MM.1S (cell line): ENCODE measurements at regions not wholly inside any gene's neighbourhood (a gene's known extent, or its start where the extent isn't known, plus 50 kb on each side); places are given as distances from the start of the nearest gene placed in this dataset.

Experiments used
- DNase-seq: peaks from one replicate; pipeline ENCODE4 v3.0.0-alpha.2; 2015
- H2AFZ ChIP-seq: fragments of 300-600 bp; sonication (generic); 2 replicates; pipeline ENCODE4 v1.6.0; 2016; ENCODE audit warnings: antibody characterized with exemption, low read length
- H3F3A ChIP-seq: fragments of 300-600 bp; sonication (generic); 2 replicates; pipeline ENCODE4 v1.6.1; 2016; ENCODE audit warnings: mild to moderate bottlenecking, antibody characterized with exemption, low read length, moderate library complexity, mixed read lengths; ENCODE audit not compliant: insufficient read depth
- H3K27ac ChIP-seq: fragments of 300-600 bp; sonication (generic); 2 replicates; pipeline ENCODE4 v1.5.1; 2016; ENCODE audit warnings: mild to moderate bottlenecking, low read length
- H3K27me3 ChIP-seq: fragments of 300-600 bp; sonication (generic); replicated peaks from 2 replicates; pipeline ENCODE4 v1.6.0; 2016; ENCODE audit warnings: low read length; ENCODE audit not compliant: insufficient read depth
- H3K36me3 ChIP-seq: fragments of 300-600 bp; sonication (generic); replicated peaks from 2 replicates; pipeline ENCODE4 v1.6.1; 2016; ENCODE audit warnings: mild to moderate bottlenecking, low read length, mixed read lengths; ENCODE audit not compliant: insufficient read depth
- H3K4me1 ChIP-seq: fragments of 300-600 bp; sonication (generic); 2 replicates; pipeline ENCODE4 v1.6.1; 2016; ENCODE audit warnings: low read length, mixed read lengths
- H3K4me2 ChIP-seq: fragments of 300-600 bp; sonication (generic); 2 replicates; pipeline ENCODE4 v1.6.0; 2016; ENCODE audit warnings: low read depth, low read length
- H3K4me3 ChIP-seq: fragments of 300-600 bp; sonication (generic); 2 replicates; pipeline ENCODE4 v1.5.1; 2016; ENCODE audit warnings: low read length, mixed read lengths
- H3K79me2 ChIP-seq: fragments of 300-600 bp; sonication (generic); 2 replicates; pipeline ENCODE4 v1.6.1; 2016; ENCODE audit warnings: mixed run types, low read length, mixed read lengths
- H3K9ac ChIP-seq: fragments of 300-600 bp; sonication (generic); 2 replicates; pipeline ENCODE4 v1.6.1; 2016; ENCODE audit warnings: low read length, mixed read lengths
- H3K9me2 ChIP-seq: fragments of 300-600 bp; sonication (generic); replicated peaks from 2 replicates; pipeline ENCODE4 v1.6.1; 2016; ENCODE audit warnings: mild to moderate bottlenecking, low read length, mixed read lengths; ENCODE audit not compliant: insufficient read depth
- H3K9me3 ChIP-seq: fragments of 300-600 bp; sonication (generic); replicated peaks from 2 replicates; pipeline ENCODE4 v1.6.1; 2016; ENCODE audit warnings: mild to moderate bottlenecking, low read length, mixed read lengths; ENCODE audit not compliant: insufficient read depth
- H4K20me1 ChIP-seq: fragments of 300-600 bp; sonication (generic); 2 replicates; pipeline ENCODE4 v1.6.1; 2016; ENCODE audit warnings: mild to moderate bottlenecking, low read length, moderate library complexity, mixed read lengths; ENCODE audit not compliant: insufficient read depth
- EZH2 ChIP-seq: fragments of 300-600 bp; sonication (generic); optimal IDR thresholded peaks from 2 replicates; pipeline ENCODE3; 2017; ENCODE audit warnings: low read depth, mild to moderate bottlenecking, antibody characterized with exemption, low read length, mixed read lengths
- EZH2phosphoT487 ChIP-seq: fragments of 300-600 bp; sonication (generic); IDR thresholded peaks from 2 replicates; pipeline ENCODE4 v1.6.1; 2018; ENCODE audit warnings: antibody characterized with exemption, low read length
- TF ChIP-seq, protein P1 (sequence below): fragments of 300-600 bp; sonication (generic); IDR thresholded peaks from 2 replicates; pipeline ENCODE4 v1.5.1; 2016; ENCODE audit warnings: antibody characterized with exemption, low read length, mixed read lengths

DNA sequence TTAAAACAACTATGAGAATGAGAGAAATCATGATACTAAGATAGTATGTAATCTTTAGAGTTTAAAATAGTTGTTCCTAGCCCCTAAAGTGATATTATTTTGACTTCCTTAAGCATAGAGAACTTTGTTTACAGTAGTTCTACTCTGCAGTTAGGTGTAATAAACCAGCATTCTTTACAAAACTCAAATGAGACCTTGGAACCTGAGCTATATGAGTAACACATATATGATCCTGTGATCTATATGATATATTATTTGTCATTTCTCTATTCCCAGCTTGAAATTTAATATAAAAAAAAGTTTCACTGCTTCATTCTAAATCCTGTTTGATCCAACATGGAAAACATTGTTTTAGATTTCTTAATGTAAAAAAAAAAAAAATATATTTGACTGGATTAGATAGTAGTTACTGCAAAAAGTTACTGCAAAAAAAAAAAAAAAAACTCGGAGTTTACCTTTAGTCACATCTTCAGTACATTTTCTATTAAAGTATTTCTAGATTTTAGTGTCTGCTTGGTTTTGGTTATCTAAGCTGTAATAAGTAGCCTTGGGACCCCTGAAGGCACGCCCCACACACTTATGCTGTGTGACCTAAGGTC is 463.8 kb downstream of the USP25 start:
- no peaks in the 10 kb centered on the region for H3K27me3 ChIP-seq
- H4K20me1 ChIP-seq, result no peaks in the 10 kb centered on the region
- H3K9me3 ChIP-seq, result no peaks in the 10 kb centered on the region
- peak; percentile 12 for DNase-seq
- H3K9me2 ChIP-seq, result no peaks in the 10 kb centered on the region
- peak overlapping the region; percentile 68 for H2AFZ ChIP-seq
- peaks cover 6% of the 10 kb centered on the region; the same call in 1 of the 2 replicates for H3F3A ChIP-seq
- peaks cover 5% of the 10 kb centered on the region; the same call in 1 of the 2 replicates for H3K4me1 ChIP-seq
- H3K79me2 ChIP-seq, result peaks cover 7% of the 10 kb centered on the region; the same call in 1 of the 2 replicates
- peak overlapping the region; percentile 66 for H3K4me3 ChIP-seq
- no peaks in the 10 kb centered on the region for H3K36me3 ChIP-seq
- H3K4me2 ChIP-seq, result peak overlapping the region; percentile 49
- TF ChIP-seq, protein P1, sequence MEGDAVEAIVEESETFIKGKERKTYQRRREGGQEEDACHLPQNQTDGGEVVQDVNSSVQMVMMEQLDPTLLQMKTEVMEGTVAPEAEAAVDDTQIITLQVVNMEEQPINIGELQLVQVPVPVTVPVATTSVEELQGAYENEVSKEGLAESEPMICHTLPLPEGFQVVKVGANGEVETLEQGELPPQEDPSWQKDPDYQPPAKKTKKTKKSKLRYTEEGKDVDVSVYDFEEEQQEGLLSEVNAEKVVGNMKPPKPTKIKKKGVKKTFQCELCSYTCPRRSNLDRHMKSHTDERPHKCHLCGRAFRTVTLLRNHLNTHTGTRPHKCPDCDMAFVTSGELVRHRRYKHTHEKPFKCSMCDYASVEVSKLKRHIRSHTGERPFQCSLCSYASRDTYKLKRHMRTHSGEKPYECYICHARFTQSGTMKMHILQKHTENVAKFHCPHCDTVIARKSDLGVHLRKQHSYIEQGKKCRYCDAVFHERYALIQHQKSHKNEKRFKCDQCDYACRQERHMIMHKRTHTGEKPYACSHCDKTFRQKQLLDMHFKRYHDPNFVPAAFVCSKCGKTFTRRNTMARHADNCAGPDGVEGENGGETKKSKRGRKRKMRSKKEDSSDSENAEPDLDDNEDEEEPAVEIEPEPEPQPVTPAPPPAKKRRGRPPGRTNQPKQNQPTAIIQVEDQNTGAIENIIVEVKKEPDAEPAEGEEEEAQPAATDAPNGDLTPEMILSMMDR, result no peak
- TF ChIP-seq EZH2 (no peak), EZH2phosphoT487 (no peak)
- peak overlapping the region; percentile 21; the same call in 1 of the 2 replicates for H3K9ac ChIP-seq
- H3K27ac ChIP-seq, result peak overlapping the region; percentile 68; the same call in 1 of the 2 replicates

DNA sequence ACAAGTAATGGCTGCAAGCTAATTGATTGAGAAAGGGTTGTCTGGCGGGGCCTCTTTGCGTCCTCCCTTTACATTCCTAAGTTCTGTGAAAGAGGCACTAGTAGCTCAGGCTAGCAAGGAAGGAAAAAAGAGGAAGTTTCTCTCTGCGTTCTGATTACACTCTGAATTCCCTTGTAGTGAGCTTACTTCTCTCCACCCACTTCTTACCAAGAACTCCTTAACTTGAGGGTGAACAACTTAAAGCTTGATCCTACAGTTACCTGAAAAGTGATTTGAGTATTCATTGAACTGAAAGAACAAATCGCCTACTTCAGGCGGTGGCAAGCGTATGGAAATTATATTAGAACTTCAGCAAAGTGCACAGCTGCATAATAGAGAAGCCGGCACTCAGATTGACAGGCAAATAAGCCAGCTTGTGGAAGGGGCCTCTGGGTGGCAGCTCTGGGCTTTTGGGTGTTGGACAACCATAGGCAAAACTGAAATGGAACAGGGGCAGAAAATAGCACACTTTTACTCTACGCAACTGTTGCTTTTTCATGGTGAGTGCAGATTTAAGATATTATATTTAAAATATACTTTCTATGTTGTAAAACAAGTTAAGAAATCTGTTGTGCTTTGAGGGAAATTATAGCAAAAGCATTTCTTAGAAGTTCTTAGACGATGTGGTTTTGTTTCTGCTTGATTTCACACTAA is 464.5 kb downstream of the USP25 start:
- Histone ChIP-seq H3K27ac (peak overlapping the region; percentile 68), H3K9ac (peak overlapping the region; percentile 62), H3F3A (peaks cover 9% of the 10 kb centered on the region), H3K36me3 (no peaks in the 10 kb centered on the region), H4K20me1 (no peaks in the 10 kb centered on the region), H3K9me3 (no peaks in the 10 kb centered on the region), H3K4me3 (peak overlapping the region; percentile 66), H3K79me2 (peaks cover 9% of the 10 kb centered on the region; the same call in 1 of the 2 replicates), H3K4me2 (peak overlapping the region; percentile 49), H2AFZ (peak overlapping the region; percentile 68), H3K4me1 (peaks cover 8% of the 10 kb centered on the region), H3K9me2 (no peaks in the 10 kb centered on the region), H3K27me3 (no peaks in the 10 kb centered on the region)
- TF ChIP-seq EZH2phosphoT487, result no peak
- TF ChIP-seq EZH2, result no peak
- TF ChIP-seq, protein P1, result peak; percentile 44
- DNase-seq, result peak; percentile 82

DNA sequence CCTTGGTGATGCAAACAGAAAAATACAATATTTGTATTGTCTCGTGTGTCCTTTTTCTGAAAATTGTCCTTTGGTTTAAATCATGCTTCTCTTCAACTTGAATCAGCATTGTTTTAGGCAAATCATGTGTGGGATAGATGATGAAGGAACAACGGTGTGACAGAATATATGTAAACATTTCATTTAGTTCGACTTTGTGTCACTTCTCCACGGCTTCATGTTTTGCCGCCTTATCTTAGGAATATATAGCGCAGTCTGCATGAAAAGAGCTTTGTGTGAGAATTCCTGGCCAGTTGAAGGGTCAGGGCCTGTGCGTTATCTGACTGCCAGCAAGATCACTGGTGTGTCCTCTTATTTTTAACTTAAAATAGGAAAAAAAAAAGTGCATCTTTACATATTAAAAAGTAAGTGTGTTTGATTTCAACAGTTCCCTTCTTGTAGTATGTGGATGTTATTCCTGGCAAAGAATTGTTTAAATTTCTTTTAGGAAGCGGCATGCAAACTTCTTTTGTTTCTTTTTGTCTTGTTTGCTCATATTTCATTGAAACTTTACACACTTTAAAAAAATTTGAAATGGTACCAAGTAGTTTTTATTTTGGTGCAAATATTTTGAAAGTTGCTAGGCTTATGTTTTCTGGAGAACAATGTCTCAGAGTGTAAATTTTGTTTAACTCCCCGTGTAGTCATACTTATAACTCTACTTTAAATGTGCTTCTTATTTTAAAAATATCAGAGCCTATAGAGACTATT is 465.2 kb downstream of the USP25 start:
- H3F3A ChIP-seq, result peaks cover 11% of the 10 kb centered on the region
- H2AFZ ChIP-seq, result peak overlapping the region; percentile 68
- H3K4me2 ChIP-seq, result peak overlapping the region; percentile 49
- peaks cover 16% of the 10 kb centered on the region for H3K4me1 ChIP-seq
- H3K27ac ChIP-seq, result peak overlapping the region; percentile 68
- H4K20me1 ChIP-seq, result no peaks in the 10 kb centered on the region
- no peaks in the 10 kb centered on the region for H3K9me2 ChIP-seq
- DNase-seq, result peak; percentile 44
- peaks cover 9% of the 10 kb centered on the region; the same call in 1 of the 2 replicates for H3K79me2 ChIP-seq
- no peaks in the 10 kb centered on the region for H3K36me3 ChIP-seq
- peak overlapping the region; percentile 62 for H3K9ac ChIP-seq
- H3K4me3 ChIP-seq, result peak overlapping the region; percentile 66
- H3K27me3 ChIP-seq, result no peaks in the 10 kb centered on the region
- no peaks in the 10 kb centered on the region for H3K9me3 ChIP-seq
- TF ChIP-seq EZH2phosphoT487, result no peak
